ENCODE measurements at regions not wholly inside any gene's neighbourhood (a gene's known extent, or its start where the extent isn't known, plus 50 kb on each side); places are given as distances from the start of the nearest gene placed in this dataset.

DNA sequence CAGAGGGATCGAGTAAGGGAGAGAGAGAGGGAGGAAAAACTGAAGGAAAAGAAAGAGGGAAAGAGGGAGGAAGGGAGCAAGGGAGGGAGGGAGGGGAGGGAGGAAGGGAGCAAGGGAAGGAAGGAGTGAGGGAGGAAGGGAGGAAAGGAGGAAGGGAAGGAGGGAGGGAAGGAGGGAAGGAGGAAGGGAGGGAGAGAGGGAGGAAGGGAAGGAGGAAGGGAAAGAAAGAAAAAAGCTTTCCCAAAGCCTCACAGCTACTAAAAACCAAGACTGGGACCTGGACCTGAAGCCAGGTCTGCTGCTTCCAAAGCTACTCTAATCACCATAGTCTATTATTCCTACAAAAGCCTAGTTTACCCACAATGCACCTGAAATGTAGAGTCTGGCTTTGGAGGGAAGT lies 259.8 kb upstream of the WWC1 start:
- TF ChIP-seq, protein P1, sequence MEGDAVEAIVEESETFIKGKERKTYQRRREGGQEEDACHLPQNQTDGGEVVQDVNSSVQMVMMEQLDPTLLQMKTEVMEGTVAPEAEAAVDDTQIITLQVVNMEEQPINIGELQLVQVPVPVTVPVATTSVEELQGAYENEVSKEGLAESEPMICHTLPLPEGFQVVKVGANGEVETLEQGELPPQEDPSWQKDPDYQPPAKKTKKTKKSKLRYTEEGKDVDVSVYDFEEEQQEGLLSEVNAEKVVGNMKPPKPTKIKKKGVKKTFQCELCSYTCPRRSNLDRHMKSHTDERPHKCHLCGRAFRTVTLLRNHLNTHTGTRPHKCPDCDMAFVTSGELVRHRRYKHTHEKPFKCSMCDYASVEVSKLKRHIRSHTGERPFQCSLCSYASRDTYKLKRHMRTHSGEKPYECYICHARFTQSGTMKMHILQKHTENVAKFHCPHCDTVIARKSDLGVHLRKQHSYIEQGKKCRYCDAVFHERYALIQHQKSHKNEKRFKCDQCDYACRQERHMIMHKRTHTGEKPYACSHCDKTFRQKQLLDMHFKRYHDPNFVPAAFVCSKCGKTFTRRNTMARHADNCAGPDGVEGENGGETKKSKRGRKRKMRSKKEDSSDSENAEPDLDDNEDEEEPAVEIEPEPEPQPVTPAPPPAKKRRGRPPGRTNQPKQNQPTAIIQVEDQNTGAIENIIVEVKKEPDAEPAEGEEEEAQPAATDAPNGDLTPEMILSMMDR (IDR thresholded peaks at IDR 0.05) = no peak

DNA sequence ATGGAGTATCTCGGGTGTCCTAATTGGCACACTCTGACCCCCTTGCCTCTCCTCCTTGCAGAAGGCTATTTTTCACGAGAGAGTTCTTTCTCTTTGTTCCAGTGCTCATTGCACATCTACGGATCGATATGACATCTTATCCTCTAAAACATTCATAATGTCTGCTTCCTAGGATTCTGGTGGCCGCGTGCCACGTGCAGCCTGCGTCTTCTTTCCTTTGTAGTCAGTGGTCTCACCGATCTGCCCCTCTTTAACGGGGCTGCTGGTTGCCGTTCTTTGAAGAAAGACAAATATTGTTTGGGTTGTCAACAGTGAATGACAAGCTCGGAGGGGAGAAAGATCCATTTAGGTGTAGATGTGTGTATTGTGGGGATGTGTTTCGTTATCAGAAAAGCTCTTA lies 252.4 kb upstream of the WWC1 start:
- TF ChIP-seq, protein P1 (IDR thresholded peaks at IDR 0.05) = no peak

DNA sequence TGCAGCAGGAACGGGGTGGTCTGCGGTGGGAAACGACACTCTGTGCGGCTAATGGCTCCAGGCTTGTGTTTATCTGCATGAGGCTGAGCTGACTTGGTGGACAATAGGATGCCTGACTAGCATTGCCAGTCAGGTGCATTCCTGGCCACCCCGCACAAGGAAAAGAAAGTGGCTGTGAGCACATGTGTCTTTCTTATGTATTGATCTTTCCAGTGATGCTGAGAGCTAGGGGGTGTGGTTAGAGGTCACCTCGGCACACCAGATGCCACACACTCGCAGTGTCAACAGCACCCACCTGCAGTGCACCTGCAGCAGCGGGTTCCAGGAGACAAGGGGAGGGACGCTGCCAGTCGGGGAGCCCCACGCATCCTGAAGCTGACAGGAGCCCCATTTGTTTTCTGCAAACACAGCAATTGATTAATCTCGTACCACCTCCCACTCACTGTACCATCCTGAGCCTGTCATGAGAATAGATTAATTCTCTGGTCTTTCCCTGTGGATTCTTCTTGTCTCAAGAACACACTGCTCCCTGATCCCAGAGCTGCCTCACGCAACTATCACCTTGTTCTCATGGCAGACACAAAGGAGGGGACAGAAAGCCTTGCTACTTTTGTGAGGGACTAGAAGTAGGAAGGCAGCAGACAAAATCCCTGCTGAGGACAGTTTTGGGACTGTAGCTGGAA lies 251.7 kb upstream of the WWC1 start:
- TF ChIP-seq, protein P1 (IDR thresholded peaks at IDR 0.05) = no peak

- TF ChIP-seq, protein P1 (IDR thresholded peaks at IDR 0.05) = no peak
Measured at GRCh38 chr5:168041583-168041982, 249.9 kb upstream of the WWC1 start.

GRCh38 chr5:168042284-168043068 lies 249.0 kb upstream of the WWC1 start:
- TF ChIP-seq, protein P1 (IDR thresholded peaks at IDR 0.05) = no peak

DNA sequence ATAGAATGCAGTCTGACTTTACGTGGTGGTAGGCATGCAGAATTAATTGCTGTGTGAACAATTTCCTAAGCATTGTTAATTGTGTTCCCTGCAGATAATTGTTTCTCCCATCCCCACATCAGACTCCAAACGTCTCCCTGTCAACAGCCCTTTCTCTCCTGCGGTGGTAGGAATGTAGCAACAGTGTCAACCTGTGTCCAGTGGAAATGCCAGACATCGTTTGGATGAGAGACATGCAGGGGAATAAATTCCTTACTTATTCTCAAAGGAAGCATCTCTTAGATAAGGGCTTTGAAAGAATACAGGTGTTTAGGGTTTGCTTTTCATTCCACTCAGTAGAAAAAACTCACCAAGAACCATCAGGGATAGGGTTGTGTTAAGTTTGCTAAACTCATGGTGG lies 245.3 kb upstream of the WWC1 start:
- TF ChIP-seq, protein P1 (IDR thresholded peaks at IDR 0.05) = no peak

- TF ChIP-seq, protein P1 (IDR thresholded peaks at IDR 0.05) = peak; percentile 82
Measured at GRCh38 chr5:168047043-168047668, 244.3 kb upstream of the WWC1 start.

All from LNCAP (cell line).